ENCODE measurements at regions not wholly inside any gene's neighbourhood (a gene's known extent, or its start where the extent isn't known, plus 50 kb on each side); places are given as distances from the start of the nearest gene placed in this dataset.
"Not testable (repeated sequence)": the region's sequence is repeated elsewhere in the genome, so short reads cannot be mapped to it uniquely, and the experiment has no call there.

- DNase-seq: no peak
Observed at GRCh38 chr1:73026114-73026513, 743.8 kb upstream of the NEGR1 start.

DNA sequence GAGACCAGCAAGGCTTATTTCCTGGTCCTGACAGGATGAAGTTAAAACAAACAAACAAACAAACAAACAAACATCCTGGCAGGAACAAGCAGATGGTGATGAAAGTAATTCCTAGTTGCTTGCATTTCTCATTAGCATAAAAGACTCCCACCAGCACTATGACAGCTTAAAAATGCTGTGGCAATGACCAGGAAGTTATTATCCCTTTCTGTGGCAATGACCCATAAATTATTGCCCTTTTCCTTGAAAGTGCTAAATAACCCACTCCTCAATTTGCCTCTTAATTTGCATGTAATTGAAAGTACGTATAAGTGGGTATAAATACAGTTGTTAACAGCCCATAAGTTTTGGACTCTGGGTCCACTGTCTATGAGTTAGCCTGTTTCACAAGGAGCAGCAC lies 727.6 kb upstream of the NEGR1 start:
- no peak for DNase-seq

GRCh38 chr1:73009311-73009710 lies 727.0 kb upstream of the NEGR1 start:
- DNase-seq: no peak

DNA sequence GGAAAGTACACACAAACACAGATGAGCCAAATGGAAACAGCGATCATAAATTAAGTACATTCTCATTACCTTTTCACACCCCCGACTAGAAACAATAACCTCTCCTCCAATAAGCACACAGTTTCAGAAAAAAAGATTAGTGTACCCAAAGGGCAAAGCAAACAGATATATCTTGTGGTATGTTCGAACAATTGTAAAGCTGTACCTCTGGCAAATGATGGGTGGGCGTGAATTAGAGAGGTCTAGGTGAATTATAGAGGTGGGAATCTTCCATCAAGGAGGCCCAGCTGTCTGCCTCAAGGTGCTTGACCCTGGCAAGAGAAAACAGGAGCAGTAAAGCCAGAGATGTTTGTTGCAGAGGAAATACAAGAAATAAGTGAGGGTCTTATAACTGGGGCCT lies 715.3 kb upstream of the NEGR1 start:
- DNase-seq: no peak

DNA sequence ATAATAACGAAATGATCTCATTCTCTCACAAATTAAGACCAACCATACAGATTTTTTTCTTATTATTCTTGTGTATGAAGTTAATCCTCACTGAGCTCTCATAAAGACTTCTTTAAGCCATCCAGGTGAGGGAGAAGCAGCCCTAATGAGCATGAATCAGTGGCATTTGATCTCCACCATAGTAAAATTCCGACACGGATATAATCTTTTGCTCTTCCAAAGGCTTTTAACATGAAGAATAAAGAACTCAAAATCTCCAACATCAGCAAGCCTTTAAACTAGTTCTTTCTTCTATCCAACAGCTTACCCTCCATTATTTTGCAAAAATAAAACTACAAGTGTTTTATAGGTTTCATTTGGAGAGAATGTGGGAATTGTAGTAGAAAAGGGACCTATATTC lies 714.7 kb upstream of the NEGR1 start:
- no peak for DNase-seq

- not testable (repeated sequence) for DNase-seq
Observed at GRCh38 chr1:72987871-72988270, 705.5 kb upstream of the NEGR1 start.

- DNase-seq: no peak
Observed at GRCh38 chr1:72986591-72987290, 704.4 kb upstream of the NEGR1 start.

- not testable (repeated sequence) for DNase-seq
Observed at GRCh38 chr1:72985024-72985423, 702.7 kb upstream of the NEGR1 start.

DNA sequence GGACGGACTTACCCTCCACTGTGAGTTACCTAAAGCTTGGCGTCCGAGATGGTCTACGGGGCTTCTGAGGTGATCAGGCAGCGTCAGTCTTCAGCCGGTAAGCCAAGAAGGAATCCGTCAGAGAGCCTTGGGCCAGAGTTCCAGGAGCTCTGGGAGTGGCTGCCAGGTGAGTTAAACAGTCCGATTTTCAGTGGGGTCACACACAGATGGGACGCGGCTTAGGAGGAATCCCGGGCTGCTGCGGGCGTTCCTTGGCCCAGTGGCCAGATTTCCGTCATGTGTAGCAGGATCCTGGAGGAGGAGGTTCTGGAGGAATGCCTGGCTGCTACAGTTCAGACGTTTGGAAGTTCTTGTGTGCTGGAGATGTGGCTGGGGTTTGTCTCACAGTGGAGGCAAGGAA lies 700.7 kb upstream of the NEGR1 start:
- not testable (repeated sequence) for DNase-seq

DNA sequence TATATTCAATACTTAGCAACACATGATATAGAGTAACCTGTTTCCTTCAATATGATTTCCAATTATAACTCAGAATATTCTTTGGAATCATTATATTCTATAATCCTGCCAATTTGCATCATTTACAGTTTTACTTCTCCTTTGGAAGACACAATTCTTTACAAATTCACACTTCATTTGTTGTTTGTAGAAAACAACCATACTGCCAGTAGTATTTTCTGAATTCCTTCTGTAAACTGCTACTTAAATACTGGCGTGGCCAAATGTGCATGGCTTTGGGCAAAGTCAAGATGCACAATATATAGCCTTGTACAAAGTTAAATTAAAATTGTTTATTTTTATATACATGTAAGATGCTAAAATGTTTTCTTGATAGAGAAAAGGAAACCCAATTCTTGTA lies 687.1 kb upstream of the NEGR1 start:
- no peak for DNase-seq

GRCh38 chr1:72954943-72955342 lies 672.6 kb upstream of the NEGR1 start:
- no peak for DNase-seq

- DNase-seq: not testable (repeated sequence)
Observed at GRCh38 chr1:72950900-72951299, 668.6 kb upstream of the NEGR1 start.

DNA sequence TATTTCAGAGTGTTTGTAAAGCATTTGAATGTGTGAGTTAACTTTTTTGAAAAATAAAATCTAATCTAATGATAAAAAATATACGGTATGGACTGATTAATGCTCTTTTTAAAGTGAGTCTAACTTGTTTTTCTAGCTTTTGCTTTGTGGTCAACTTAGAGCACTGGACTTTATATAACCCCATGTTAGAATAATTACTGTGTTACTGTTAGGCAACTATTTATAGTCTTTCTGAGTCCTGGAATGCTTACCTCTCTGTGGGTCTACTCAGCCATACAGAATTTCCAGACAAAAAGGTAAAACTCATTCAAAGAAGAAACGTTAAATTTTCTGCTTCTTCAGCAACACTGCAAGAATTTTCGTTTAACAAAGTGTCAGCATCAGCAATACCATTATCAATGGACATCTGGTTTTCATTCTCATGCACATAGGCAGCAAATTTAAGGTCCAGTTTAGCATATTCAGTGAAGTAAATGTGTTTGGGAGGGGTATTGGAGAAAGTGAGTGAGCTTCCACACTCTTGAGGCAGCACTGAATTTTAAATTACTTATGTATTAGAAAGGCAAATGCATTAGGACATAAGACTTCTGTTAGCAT lies 664.7 kb upstream of the NEGR1 start:
- DNase-seq: no peak

GRCh38 chr1:72942008-72942407 lies 659.7 kb upstream of the NEGR1 start:
- no peak for DNase-seq

DNA sequence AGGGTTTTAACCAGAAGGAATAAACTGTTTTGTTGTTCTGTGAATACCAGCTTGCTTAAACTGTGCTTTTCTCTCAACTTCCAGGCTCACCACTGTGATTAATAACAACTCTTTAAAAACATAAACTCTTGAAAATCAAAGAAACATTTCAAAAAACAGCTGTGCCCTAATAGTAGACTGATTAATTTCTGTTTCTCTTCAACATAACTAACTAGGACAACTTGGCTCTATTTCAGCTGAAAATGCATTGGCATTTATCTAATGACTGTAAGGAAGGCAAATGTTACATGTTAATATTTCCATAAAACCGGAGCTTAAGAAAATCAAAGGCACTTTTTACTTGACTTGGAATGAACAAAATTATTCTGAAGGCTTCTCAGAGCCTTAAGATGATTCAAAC lies 656.1 kb upstream of the NEGR1 start:
- DNase-seq: no peak

DNA sequence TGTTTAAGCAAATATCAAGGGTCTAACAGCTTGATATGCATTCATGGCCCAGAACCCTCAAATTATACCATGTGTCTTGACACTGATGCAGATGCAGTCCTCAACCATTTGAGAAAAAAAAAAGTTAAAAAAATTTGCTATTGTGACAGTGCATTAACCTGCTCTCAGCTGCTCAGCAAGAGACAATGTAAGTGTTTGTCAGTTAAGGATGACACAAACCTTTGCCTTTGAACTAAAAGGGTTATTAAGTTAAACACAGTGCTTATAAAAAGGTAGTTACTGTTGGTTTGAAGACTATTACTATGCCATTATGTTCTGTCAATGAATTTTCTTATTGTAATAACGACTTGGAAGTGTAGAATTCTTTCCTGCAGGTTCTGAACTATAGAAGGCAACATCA lies 655.6 kb upstream of the NEGR1 start:
- DNase-seq: no peak

DNA sequence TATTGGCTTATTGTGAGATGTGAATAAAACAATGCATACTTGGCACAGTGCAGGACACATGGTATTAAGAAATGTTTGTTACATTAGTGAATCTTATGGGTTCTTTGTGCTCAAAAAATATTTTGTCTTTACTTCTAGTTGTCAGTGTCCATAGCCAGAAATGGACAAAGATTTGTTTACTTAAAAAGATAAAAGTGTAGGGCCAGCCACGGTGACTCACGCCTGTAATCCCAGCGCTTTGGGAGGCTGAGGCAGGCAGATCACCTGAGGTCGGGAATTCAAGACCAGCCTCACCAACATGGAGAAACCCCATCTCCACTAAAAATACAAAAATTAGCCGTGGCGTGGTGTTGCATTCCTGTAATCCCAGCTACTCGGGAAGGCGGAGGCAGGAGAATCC lies 654.6 kb upstream of the NEGR1 start:
- no peak for DNase-seq

- DNase-seq: no peak
Observed at GRCh38 chr1:72936151-72936740, 653.9 kb upstream of the NEGR1 start.

- DNase-seq: no peak
Observed at GRCh38 chr1:72932025-72932424, 649.7 kb upstream of the NEGR1 start.

- no peak for DNase-seq
Observed at GRCh38 chr1:72930528-72930927, 648.2 kb upstream of the NEGR1 start.

- DNase-seq: no peak
Observed at GRCh38 chr1:72918940-72919339, 636.6 kb upstream of the NEGR1 start.

GRCh38 chr1:72917920-72918319 lies 635.6 kb upstream of the NEGR1 start:
- no peak for DNase-seq

DNA sequence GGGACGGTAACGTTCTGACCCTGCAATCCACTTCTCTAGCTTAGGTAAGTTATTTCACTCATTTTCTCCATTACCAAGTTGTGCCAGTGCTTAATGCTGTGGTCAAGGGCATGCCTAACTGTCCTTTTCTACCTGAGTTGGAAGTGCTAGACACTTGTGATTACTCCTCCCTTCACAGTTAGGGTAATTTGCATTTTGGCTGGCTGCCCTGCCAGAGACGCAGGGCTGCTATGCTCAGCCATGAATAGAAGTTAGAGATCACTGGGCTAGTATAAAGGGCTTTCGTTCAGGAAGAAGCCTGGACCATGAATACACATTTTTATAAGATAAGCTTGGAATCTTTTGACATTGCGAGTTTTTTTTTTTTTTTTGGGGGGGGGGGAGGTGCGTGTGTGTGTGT lies 633.2 kb upstream of the NEGR1 start:
- no peak for DNase-seq

- no peak for DNase-seq
Observed at GRCh38 chr1:72911656-72912055, 629.3 kb upstream of the NEGR1 start.

DNA sequence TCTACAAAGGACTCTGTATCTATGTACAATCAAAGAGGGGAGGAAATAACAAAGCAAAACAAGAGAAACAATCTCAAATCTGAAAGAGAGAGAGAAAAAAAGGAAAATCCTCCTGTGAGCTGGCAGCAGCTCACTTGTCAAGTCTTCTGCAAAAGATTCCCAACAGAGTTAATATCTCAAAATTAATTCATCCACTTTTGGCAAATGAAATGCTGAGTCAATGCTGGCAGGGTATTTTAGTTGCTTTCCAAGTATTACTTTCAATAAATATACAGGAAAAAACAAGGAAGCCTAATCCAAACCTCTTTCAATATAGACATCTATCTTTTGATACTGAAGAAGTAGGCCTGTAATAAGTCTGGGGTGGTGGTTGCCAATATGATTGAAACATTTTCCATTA lies 613.9 kb upstream of the NEGR1 start:
- no peak for DNase-seq
